Chondrocyte (in vitro differentiated cells): ENCODE measurements at regions not wholly inside any gene's neighbourhood (a gene's known extent, or its start where the extent isn't known, plus 50 kb on each side); places are given as distances from the start of the nearest gene placed in this dataset.

Experiments
- DNase-seq: peaks from one replicate; pipeline ENCODE4 v3.0.0; 2021; ENCODE audit warnings: mixed read lengths, low spot score
- H3K27ac Mint-ChIP-seq: one replicate; pipeline ENCODE4 v1.8.0; 2021; ENCODE audit warnings: mild to moderate bottlenecking, moderate library complexity, mixed read lengths; ENCODE audit not compliant: unreplicated experiment
- H3K27me3 Mint-ChIP-seq: 2 replicates; pipeline ENCODE4 v1.8.0; 2021; ENCODE audit warnings: low read depth, mixed read lengths
- H3K36me3 Mint-ChIP-seq: 2 replicates; pipeline ENCODE4 v1.8.0; 2021; ENCODE audit warnings: low read depth, mixed read lengths
- H3K4me1 Mint-ChIP-seq: 2 replicates; pipeline ENCODE4 v1.8.0; 2021; ENCODE audit warnings: low read depth, mild to moderate bottlenecking, mixed read lengths
- H3K4me3 Mint-ChIP-seq: one replicate; pipeline ENCODE4 v1.8.0; 2021; ENCODE audit warnings: mild to moderate bottlenecking, moderate library complexity, mixed read lengths; ENCODE audit not compliant: unreplicated experiment
- H3K9me3 Mint-ChIP-seq: 2 replicates; pipeline ENCODE4 v1.8.0; 2021; ENCODE audit warnings: low read depth, mixed read lengths
- TF ChIP-seq, protein P1 (sequence below): fragments of 200-600 bp; sonication (generic); IDR thresholded peaks from 2 replicates; pipeline ENCODE4 v1.5.0; 2021; ENCODE audit warnings: antibody characterized with exemption, mild to moderate bottlenecking, moderate library complexity

- no peak for DNase-seq
- peaks cover 10% of the 10 kb centered on the region for H3K27me3 Mint-ChIP-seq
- H3K27ac Mint-ChIP-seq = no peak overlapping the region
- no peaks in the 10 kb centered on the region for H3K9me3 Mint-ChIP-seq
- peaks cover 6% of the 10 kb centered on the region for H3K4me1 Mint-ChIP-seq
- H3K4me3 Mint-ChIP-seq = no peak overlapping the region
- TF ChIP-seq, protein P1, sequence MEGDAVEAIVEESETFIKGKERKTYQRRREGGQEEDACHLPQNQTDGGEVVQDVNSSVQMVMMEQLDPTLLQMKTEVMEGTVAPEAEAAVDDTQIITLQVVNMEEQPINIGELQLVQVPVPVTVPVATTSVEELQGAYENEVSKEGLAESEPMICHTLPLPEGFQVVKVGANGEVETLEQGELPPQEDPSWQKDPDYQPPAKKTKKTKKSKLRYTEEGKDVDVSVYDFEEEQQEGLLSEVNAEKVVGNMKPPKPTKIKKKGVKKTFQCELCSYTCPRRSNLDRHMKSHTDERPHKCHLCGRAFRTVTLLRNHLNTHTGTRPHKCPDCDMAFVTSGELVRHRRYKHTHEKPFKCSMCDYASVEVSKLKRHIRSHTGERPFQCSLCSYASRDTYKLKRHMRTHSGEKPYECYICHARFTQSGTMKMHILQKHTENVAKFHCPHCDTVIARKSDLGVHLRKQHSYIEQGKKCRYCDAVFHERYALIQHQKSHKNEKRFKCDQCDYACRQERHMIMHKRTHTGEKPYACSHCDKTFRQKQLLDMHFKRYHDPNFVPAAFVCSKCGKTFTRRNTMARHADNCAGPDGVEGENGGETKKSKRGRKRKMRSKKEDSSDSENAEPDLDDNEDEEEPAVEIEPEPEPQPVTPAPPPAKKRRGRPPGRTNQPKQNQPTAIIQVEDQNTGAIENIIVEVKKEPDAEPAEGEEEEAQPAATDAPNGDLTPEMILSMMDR = no peak
- H3K36me3 Mint-ChIP-seq = no peaks in the 10 kb centered on the region
Observed at GRCh38 chr4:152029631-152030030, 268.8 kb upstream of the GATB start.

GRCh38 chr4:152028131-152028530, 267.3 kb upstream of the GATB start:
- no peak overlapping the region for H3K27ac Mint-ChIP-seq
- TF ChIP-seq, protein P1 = no peak
- no peaks in the 10 kb centered on the region for H3K9me3 Mint-ChIP-seq

GRCh38 chr4:152024881-152025280, 264.1 kb upstream of the GATB start:
- DNase-seq = no peak
- no peaks in the 10 kb centered on the region for H3K9me3 Mint-ChIP-seq
- H3K4me3 Mint-ChIP-seq = no peak overlapping the region
- H3K36me3 Mint-ChIP-seq = no peaks in the 10 kb centered on the region
- H3K27me3 Mint-ChIP-seq = peaks cover 10% of the 10 kb centered on the region
- TF ChIP-seq, protein P1 = no peak
- no peak overlapping the region for H3K27ac Mint-ChIP-seq
- H3K4me1 Mint-ChIP-seq = peaks cover 6% of the 10 kb centered on the region

More at GRCh38 chr4:152028131-152028530, 267.3 kb upstream of the GATB start:
- Mint-ChIP-seq H3K36me3 (no peaks in the 10 kb centered on the region), H3K27me3 (peaks cover 10% of the 10 kb centered on the region), H3K4me1 (peaks cover 6% of the 10 kb centered on the region), H3K4me3 (no peak overlapping the region)
- no peak for DNase-seq

DNA sequence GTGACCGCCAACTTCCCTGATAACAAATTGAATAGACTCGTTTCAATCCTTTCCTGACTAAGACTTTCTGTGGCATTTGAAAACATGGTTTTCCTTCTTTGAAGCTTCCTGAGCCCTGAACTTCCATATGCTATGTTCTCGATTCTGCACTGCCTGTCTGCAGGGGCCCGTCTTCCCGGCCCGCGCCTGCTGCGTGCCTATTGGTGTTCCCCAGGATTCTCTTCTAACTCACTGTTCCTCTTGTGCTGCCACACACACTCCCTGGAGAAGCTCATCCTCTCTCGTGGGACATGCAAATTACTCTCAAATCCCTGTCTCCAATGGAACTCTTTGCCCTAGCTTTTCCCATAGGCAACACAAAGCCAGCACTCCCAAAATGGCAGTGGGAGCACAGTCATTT, 262.9 kb upstream of the GATB start:
- H3K4me1 Mint-ChIP-seq = peaks cover 6% of the 10 kb centered on the region
- peaks cover 11% of the 10 kb centered on the region for H3K27me3 Mint-ChIP-seq
- no peak overlapping the region for H3K27ac Mint-ChIP-seq
- no peak overlapping the region for H3K4me3 Mint-ChIP-seq
- no peaks in the 10 kb centered on the region for H3K9me3 Mint-ChIP-seq
- no peaks in the 10 kb centered on the region for H3K36me3 Mint-ChIP-seq
- TF ChIP-seq, protein P1 = no peak
- DNase-seq = no peak

GRCh38 chr4:152022543-152022942, 261.7 kb upstream of the GATB start:
- Mint-ChIP-seq H3K9me3 (no peaks in the 10 kb centered on the region), H3K4me3 (no peak overlapping the region), H3K36me3 (no peaks in the 10 kb centered on the region), H3K27ac (no peak overlapping the region), H3K27me3 (peaks cover 19% of the 10 kb centered on the region), H3K4me1 (peaks cover 6% of the 10 kb centered on the region)
- TF ChIP-seq, protein P1 = no peak
- no peak for DNase-seq
